ENCODE measurements at regions not wholly inside any gene's neighbourhood (a gene's known extent, or its start where the extent isn't known, plus 50 kb on each side); places are given as distances from the start of the nearest gene placed in this dataset.

DNA sequence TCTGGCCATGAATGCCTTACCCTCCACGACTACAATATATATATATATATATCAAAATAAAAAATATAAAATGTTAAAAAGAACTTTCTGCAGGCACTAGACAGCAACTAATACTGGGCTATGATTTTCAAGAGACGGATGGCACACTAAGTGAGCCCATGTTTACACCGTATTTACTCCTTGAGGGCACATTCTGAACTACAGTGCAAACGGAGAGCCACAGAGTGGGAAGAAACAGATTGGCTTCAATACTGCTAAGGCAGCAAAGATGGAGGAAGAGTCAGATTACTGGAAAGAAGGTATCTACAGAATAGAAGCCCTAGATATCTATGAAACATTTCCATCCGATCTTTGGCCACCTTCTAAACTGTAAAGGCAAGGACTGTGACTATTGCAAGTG is 330.3 kb downstream of the HTR1B start:
- no peak overlapping the region for H3K4me3 ChIP-seq (replicated peaks; ENCODE audit: insufficient read depth, low read length)
- TF ChIP-seq POLR2AphosphoS5 (IDR thresholded peaks at IDR 0.05; ENCODE audit: low read depth), result no peak
- TF ChIP-seq, protein P1, sequence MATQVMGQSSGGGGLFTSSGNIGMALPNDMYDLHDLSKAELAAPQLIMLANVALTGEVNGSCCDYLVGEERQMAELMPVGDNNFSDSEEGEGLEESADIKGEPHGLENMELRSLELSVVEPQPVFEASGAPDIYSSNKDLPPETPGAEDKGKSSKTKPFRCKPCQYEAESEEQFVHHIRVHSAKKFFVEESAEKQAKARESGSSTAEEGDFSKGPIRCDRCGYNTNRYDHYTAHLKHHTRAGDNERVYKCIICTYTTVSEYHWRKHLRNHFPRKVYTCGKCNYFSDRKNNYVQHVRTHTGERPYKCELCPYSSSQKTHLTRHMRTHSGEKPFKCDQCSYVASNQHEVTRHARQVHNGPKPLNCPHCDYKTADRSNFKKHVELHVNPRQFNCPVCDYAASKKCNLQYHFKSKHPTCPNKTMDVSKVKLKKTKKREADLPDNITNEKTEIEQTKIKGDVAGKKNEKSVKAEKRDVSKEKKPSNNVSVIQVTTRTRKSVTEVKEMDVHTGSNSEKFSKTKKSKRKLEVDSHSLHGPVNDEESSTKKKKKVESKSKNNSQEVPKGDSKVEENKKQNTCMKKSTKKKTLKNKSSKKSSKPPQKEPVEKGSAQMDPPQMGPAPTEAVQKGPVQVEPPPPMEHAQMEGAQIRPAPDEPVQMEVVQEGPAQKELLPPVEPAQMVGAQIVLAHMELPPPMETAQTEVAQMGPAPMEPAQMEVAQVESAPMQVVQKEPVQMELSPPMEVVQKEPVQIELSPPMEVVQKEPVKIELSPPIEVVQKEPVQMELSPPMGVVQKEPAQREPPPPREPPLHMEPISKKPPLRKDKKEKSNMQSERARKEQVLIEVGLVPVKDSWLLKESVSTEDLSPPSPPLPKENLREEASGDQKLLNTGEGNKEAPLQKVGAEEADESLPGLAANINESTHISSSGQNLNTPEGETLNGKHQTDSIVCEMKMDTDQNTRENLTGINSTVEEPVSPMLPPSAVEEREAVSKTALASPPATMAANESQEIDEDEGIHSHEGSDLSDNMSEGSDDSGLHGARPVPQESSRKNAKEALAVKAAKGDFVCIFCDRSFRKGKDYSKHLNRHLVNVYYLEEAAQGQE (IDR thresholded peaks at IDR 0.05; ENCODE audit: insufficient replicate concordance, low read depth), result no peak
- TF ChIP-seq, protein P2, sequence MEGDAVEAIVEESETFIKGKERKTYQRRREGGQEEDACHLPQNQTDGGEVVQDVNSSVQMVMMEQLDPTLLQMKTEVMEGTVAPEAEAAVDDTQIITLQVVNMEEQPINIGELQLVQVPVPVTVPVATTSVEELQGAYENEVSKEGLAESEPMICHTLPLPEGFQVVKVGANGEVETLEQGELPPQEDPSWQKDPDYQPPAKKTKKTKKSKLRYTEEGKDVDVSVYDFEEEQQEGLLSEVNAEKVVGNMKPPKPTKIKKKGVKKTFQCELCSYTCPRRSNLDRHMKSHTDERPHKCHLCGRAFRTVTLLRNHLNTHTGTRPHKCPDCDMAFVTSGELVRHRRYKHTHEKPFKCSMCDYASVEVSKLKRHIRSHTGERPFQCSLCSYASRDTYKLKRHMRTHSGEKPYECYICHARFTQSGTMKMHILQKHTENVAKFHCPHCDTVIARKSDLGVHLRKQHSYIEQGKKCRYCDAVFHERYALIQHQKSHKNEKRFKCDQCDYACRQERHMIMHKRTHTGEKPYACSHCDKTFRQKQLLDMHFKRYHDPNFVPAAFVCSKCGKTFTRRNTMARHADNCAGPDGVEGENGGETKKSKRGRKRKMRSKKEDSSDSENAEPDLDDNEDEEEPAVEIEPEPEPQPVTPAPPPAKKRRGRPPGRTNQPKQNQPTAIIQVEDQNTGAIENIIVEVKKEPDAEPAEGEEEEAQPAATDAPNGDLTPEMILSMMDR (IDR thresholded peaks at IDR 0.05; ENCODE audit: insufficient read depth, low read length), result no peak
- no peak for TF ChIP-seq GABPA (IDR thresholded peaks at IDR 0.05; ENCODE audit: low read depth)
- no peak for TF ChIP-seq SPI1 (IDR thresholded peaks at IDR 0.05; ENCODE audit: borderline replicate concordance, low read depth)
- no peaks in the 10 kb centered on the region for H3K27me3 ChIP-seq (ENCODE audit: insufficient read depth, poor library complexity, severe bottlenecking)
- DNase-seq (ENCODE audit: low read depth in 1 of 2, low spot score in 1 of 2), result no peak
- H3K27ac ChIP-seq (replicated peaks), result no peak overlapping the region

DNA sequence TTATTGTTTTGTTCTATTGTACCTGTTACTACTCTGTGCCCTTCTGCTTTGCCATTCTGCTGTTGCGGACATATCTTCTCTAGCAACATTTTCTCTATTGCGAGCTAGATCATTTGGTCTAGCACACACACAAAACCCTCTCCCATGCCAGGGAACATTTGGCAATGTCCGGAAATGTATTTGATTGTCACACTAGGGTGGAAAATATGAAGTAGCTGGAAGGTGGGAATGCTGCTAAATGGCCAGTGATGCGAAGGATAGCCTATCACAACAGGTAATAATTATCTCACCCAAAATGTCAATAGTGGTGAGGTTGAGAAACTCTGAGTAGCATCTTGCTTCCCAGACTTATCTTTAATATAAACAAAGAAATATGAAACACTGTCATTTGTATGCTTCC is 331.9 kb downstream of the HTR1B start:
- Histone ChIP-seq H3K27ac (replicated peaks) (no peak overlapping the region), H3K27me3 (ENCODE audit: insufficient read depth, poor library complexity, severe bottlenecking) (no peaks in the 10 kb centered on the region), H3K4me3 (replicated peaks; ENCODE audit: insufficient read depth, low read length) (no peak overlapping the region)
- TF ChIP-seq POLR2AphosphoS5 (IDR thresholded peaks at IDR 0.05; ENCODE audit: low read depth) (no peak), SPI1 (IDR thresholded peaks at IDR 0.05; ENCODE audit: borderline replicate concordance, low read depth) (no peak), GABPA (IDR thresholded peaks at IDR 0.05; ENCODE audit: low read depth) (no peak)
- TF ChIP-seq, protein P1 (IDR thresholded peaks at IDR 0.05; ENCODE audit: insufficient replicate concordance, low read depth), result no peak
- TF ChIP-seq, protein P2 (IDR thresholded peaks at IDR 0.05; ENCODE audit: insufficient read depth, low read length), result no peak
- no peak for DNase-seq (ENCODE audit: low read depth in 1 of 2, low spot score in 1 of 2)

DNA sequence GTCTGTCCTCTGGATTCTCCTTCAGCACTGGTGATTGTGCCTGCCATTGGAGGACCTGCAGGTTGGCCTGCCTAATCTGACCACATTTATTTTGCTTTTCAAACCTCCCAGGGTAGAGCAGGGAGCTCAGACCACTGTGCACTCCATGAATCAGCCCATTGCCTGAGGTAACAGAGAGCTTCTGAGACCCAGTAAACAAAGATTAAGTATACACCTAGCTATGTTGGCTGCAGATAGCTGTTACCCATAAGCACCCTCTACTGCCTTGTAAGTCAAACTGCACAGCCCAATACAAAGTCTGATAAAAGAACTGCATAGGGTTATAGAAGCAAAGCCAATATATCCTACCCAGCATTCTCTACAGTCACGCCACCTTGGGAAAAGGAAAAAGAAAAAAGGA is 338.7 kb downstream of the HTR1B start:
- no peak overlapping the region for H3K4me3 ChIP-seq (replicated peaks; ENCODE audit: insufficient read depth, low read length)
- H3K27ac ChIP-seq (replicated peaks), result no peak overlapping the region
- TF ChIP-seq, protein P2 (IDR thresholded peaks at IDR 0.05; ENCODE audit: insufficient read depth, low read length), result no peak
- TF ChIP-seq GABPA (IDR thresholded peaks at IDR 0.05; ENCODE audit: low read depth) (no peak), POLR2AphosphoS5 (IDR thresholded peaks at IDR 0.05; ENCODE audit: low read depth) (no peak), SPI1 (IDR thresholded peaks at IDR 0.05; ENCODE audit: borderline replicate concordance, low read depth) (no peak)
- TF ChIP-seq, protein P1 (IDR thresholded peaks at IDR 0.05; ENCODE audit: insufficient replicate concordance, low read depth), result no peak
- no peaks in the 10 kb centered on the region for H3K27me3 ChIP-seq (ENCODE audit: insufficient read depth, poor library complexity, severe bottlenecking)
- DNase-seq (ENCODE audit: low read depth in 1 of 2, low spot score in 1 of 2), result no peak

Data from HL-60 (cell line).